GM21360 (cell line): ENCODE measurements at regions not wholly inside any gene's neighbourhood (a gene's known extent, or its start where the extent isn't known, plus 50 kb on each side); places are given as distances from the start of the nearest gene placed in this dataset.

Experiments
- ATAC-seq: cut with Tn5 transposase; IDR thresholded peaks from one replicate; pipeline ENCODE4 v1.9.1; 2021; ENCODE audit warnings: mild to moderate bottlenecking, moderate library complexity; ENCODE audit not compliant: unreplicated experiment

DNA sequence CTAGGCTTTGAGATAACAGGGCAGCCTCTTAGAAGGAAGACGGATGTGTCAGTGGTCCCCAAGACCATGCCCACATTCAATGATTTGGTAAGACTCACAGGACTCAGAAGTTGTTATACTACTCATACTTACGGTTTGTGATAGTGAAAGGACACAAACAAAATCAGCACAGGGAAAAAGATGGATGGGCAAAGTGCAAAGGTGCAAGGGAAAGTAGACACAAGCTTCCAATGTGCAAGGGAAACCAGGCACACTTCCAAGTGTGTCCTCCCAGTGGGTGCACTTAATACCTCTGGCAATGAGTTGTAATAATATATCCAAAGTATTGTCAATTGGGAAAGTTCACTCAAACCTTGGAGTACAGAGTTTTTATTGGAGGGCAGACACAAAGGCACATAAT lies 53.8 kb upstream of the VCX start:
- no peak for ATAC-seq

DNA sequence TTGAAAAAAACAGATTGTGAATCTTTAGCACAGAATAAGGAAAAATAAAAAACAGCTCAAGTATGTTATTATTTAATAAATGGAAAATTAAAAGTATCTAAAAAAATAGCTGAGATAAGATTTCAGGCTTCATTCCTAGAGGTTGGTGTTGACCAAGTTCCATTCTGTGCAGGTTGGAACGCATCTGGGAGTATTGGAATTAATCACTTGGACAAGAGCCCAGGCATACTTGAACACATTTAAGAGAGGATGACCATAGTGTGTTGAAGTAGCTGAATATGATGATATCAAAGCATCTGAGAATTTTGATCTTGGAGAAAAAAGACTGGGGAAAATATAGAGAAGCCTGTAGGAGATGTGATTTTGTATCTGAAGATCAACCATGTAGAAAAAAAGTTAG lies 54.6 kb upstream of the VCX start:
- ATAC-seq, result no peak

DNA sequence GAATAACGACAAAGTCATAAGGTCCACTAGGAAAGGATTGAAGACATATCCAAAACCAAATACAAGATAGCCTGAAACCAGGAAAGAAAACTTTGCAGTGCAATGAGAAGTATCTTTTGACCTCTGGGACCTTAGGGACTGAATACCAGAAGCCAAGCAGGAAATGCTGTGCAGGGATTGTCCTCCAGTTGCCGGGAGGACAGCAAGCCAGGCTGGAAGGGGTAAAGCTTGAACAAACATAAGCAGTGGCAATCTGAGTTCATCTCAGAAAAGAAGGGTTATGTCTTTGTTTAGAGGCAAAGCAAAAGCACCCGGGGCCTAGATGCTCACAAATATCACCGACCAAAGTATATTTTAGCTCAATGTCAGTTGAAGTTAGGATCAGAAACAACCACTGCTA lies 55.3 kb upstream of the VCX start:
- ATAC-seq, result no peak

- ATAC-seq, result no peak
Measured at GRCh38 chrX:7784580-7784979, 58.4 kb upstream of the VCX start.

GRCh38 chrX:7779644-7780043 lies 63.3 kb upstream of the VCX start:
- ATAC-seq, result no peak

- no peak for ATAC-seq
Measured at GRCh38 chrX:7775987-7776386, 67.0 kb upstream of the VCX start.

GRCh38 chrX:7771788-7772438 lies 71.1 kb upstream of the VCX start:
- no peak for ATAC-seq

GRCh38 chrX:7759830-7760229 lies 83.1 kb upstream of the VCX start:
- ATAC-seq, result no peak

DNA sequence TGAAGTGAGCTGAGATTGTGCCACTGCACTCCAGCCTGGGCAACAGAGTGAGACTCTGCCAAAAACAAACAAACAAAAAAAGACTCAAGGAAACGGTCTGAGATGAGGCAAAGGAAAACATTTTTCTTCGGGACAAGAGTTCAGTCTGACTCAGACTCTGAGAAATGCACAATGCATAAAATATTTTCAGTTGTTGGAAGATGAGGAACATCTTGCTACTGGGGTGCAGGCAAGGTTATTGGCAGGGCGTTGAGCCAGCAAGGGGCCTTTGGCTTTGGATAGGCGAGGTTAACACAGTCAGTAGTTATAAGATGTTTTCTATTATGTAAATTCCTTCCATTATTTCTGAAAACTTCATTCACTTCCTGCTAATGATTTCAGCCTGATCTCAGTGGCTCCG lies 96.1 kb upstream of the VCX start:
- no peak for ATAC-seq

DNA sequence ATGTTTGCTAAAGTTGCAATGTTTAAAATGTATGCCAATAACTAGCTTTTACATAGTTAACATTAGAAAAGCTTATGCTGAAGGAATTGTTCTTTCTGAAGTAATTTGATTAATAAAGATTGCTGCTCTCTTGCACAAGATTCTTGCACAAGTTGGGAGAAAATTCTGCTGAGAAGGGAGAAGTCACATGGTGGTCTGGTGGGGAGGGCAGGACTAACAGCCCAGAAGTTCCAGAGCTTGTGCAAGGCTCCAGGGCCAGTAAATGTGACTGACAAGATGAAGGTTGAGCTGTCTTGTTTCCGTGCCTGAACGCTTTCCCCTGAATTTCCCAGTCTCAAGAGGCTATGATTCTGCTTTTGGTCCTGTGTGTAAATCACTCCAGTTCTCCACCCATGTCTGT lies 112.9 kb upstream of the VCX start:
- no peak for ATAC-seq

DNA sequence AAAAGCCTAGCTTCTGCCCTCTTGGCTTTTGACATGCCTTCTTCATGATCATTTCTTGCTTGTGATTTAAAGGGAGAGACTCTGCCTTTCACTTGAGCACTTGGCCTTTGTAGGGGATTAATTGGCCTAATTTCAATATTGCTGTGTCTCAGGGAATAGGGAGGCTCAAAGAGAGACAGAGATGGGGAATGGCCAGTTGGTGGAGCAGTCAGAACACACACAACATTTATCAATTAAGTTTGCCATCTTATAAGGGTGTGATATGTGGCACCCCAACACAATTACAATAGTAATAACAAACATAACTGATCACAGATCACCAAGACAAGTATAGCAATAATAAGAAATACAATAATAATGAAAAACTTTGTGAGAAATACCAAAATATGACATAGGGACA lies 122.5 kb upstream of the VCX start:
- ATAC-seq, result no peak

GRCh38 chrX:7714351-7714750 lies 128.6 kb upstream of the VCX start:
- no peak for ATAC-seq

DNA sequence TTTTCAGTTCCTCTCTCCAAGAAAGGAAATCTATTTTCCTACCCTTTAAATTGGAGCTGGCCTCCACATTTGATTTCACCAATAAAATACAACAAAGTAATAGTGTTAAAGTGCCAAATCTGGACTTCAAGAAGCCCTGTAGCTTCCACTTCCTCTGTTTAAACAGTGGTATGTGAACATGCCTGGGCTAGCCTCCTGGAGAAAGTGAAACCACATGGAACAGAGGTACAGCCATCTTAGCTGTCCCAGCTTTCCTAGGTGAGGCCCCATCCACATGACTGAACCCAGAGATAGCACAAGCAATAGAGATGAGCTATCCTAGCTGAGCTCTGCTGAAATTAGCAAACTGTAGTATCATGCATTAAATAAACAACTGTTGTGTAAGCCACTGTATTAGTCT lies 131.8 kb upstream of the VCX start:
- ATAC-seq, result no peak

DNA sequence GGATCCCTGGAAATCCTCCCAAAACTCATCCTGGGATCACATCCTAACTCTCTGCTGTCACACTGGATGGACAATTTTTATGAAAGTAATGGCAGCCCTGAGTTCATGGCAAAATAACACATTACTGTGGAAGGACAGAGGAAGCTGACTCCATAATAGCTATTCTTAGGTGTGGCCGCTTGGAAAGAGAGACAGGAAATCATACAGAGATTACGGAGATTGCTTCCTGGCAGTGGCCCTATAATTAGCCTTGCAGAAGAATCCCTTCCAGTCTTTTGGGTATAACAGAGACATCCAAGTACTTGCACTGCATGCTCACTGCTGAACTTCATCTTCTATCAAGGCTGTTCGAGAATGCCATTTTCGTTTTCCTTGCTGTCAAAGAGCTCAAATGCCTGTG lies 133.1 kb upstream of the VCX start:
- no peak for ATAC-seq

DNA sequence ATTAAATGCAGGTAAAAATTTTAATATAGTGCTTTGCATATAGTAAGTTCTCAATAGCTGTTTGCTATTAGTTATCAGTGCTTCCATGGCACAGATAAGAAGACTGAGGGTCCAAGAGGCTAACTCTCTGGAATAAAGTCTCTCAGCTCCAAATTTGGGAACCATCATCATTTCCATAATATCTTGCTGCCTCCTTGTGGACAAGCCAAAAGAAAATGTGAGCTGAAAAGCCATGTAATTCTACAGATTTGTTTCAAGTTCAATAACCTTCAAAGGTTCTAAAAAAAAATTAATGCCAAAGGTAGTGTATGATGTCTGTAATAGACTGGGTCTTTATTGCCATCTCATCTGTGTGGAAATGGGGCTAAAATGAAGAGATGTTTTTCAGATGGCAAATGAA lies 136.9 kb upstream of the VCX start:
- ATAC-seq, result no peak

GRCh38 chrX:7704205-7704604 lies 138.8 kb upstream of the VCX start:
- ATAC-seq, result no peak

DNA sequence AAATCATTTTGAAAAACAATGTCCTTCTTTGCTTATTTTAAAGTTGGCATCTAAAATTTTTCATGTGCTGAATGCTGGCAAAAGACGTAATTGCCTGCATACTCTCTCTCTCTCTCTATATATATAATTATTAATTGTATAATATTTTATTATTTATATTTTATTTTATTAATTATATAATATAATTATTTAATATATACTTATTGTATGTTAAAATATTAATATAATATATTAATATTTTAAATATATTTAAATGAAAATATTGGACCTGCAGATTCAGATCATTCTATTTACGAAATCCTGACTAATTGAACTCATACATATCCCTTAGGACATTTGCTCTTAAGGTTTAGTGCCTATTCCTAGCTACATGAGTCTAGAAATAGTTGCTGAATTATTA lies 144.7 kb upstream of the VCX start:
- ATAC-seq, result no peak

- no peak for ATAC-seq
Measured at GRCh38 chrX:7690842-7691241, 152.1 kb upstream of the VCX start.

DNA sequence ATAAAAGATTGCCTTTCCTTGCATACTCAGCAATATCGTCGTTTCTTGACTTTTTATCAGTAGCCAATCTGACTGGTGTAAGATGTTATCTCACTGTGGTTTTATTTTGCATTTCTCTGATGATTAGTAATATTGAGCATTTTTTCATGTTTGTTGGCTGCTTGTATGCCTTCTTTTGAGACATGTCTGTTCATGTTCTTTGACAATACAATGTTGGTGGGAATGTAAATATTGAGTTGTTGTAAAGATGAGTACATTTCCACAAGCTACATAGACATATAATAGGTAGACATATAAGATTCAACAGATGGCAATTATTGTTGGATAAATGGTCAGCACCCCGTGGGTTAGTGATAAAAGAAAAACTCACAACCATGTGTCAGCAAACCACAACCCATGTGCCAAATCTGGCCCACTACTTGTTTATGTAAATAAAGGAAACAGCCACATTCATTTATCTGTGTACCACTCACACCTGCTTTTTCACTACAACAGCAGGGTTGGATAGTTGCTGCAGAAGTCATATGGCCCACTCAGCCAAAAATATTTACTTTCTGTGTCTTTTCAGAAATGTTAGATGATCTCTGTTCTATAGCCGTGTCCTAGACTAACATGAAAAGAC lies 153.1 kb upstream of the VCX start:
- ATAC-seq, result no peak

DNA sequence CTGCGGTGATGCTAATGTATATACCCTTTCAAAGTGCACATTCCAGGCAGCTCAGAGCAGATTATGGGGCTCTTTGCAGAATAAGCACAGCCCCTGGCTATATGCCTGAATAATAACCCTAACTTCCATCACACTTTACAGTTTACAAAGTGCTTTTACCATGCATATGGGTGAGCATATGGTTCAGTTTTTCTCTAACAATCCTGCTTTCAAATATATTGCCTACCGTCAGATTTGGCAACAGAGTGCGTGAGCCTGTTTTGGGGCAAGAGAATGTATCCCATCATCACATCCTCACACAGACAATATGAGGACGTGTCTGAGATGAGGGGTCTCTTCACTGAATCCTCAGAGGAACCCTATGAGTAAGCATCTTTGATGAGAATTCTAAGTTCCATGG lies 162.8 kb upstream of the VCX start:
- ATAC-seq, result no peak

DNA sequence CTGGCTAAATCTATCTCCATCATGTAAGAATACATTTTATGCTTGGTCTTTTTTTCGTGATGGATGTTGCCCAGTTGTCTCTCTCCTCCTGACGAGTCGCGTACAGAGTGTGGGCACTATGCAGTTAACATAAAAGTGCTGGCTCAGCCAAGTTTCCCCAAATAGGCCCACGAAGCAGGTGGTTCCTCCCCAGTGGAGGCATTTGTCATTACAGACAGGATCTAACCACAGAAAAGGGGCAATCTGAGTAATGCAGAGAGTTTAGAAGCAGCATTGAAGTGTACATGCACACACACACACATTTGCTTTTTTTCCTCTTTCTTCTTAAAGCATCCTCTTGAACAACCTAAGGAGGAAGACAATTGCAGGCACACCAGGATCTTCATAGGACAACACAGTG lies 188.7 kb upstream of the VCX start:
- no peak for ATAC-seq

DNA sequence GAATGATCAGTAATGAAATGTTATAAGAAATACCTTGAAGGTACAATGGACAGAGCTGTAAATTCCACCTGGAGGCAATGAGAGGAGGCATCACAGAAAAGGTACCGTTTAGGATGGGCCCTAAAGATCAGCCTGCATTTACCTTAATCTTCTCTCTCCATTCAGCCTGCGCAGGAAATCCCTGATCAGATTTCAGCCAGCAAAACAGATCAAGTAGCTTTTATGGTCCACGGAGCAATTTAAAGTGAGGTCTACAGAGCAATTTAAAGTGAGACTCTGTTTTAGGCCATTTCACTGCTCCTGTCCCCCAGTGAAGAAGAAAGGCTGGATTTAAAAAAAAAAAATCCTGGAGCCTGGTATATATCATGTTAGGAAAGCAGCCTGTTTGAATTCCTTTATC lies 195.1 kb upstream of the VCX start:
- no peak for ATAC-seq

- ATAC-seq, result no peak
Measured at GRCh38 chrX:7641141-7641540, 201.8 kb upstream of the VCX start.
